IPS DF 19.7 (cell line): ENCODE measurements at regions not wholly inside any gene's neighbourhood (a gene's known extent, or its start where the extent isn't known, plus 50 kb on each side); places are given as distances from the start of the nearest gene placed in this dataset.

Experiments used
- DNase-seq: peaks from one replicate; pipeline ENCODE4 v3.0.0-alpha.2; 2013; ENCODE audit warnings: low read depth, low spot score

GRCh38 chr4:179399054-179399782, 1957.0 kb upstream of the AGA start:
- DNase-seq, result no peak

DNA sequence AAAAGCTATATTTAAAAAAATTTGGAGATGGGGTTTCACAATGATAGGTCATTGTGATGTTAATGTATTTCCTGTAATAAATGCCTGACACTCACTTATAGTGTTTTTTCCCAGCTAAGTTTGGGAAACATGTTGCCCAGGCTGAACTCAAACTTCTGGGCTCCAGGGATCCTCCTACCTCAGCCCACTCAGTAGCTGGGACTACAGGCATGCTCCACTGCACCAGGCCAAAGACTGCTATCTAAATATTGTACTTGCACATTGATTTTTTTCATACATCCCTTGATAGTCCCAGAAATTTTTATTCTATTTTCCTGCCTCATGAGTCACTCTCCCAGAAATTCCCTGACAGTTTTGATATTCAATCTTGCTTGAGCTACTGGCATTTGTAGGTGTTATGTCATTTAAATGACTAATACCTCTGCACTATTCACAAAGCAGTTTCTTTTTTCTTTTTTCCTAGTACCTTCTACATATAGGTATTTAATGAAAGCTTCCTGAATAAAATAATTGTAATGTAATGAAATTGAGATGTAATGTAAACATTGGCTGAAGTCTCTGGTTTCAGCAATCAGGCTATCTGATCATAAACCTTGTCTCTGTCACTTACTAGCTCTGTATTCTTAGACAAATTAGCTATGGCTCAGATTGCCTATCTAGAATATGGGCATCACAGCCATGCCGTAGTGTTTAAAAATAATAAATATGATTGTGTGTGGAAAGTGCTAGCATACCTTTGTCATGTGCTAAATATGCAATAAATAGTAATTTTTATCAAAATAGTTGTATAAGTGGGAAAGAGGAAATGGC, 1973.0 kb upstream of the AGA start:
- no peak for DNase-seq

- DNase-seq, result no peak
These were observed 1973.6 kb upstream of the AGA start for GRCh38 chr4:179415847-179416223.

GRCh38 chr4:179417357-179417756, 1975.1 kb upstream of the AGA start:
- no peak for DNase-seq

DNA sequence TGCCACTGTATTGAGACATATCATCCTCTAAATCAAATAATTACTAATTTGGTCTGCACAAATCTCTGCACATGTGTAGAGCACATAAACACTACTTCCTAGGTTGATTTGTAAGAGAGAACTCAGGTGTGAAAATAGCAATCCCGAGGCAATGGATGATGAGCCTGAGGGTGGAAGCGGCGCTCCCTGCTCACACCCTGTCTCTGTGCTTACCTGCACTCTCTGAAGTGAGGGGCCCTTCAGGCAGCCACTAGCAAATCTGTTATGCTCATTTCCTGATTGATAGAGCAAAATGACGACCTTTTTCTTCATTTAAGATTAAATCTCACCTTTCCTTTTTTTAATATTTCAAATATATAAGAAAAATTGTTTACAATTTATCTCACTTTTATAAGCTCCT, 1995.7 kb upstream of the AGA start:
- no peak for DNase-seq

- no peak for DNase-seq
These were observed 1999.4 kb upstream of the AGA start for GRCh38 chr4:179441596-179441995.

GRCh38 chr4:179447308-179447707, 2005.1 kb upstream of the AGA start:
- no peak for DNase-seq

DNA sequence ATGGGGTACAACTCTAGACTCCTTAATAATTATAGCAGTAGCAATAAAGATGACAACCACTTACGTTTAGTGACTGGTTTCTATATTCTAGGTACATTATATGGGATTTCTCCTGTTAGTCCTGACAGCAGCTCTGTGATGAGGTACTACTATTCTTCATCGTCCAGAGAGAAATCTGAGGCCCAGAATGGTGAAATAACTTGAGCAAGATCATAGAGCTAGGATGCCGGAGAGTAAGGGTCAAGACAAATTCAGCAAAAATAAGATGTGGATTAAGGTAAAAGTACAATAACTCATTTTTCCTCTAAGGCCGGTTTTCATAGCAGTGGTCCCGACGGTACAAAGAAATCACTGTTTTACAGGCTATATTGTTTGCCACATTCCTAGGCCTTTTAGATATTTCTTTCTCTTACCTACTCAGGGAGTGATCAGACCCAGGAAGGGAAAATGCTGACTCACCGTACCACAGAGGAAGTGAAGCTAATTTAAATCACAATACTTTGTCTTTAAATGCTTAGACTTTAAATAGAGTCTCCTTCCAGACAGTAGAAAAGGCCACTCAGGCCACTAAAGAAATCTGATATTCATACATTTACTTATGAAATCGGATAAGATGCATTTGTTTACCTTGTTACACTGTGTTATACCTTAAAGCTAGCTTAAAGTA, 2023.0 kb upstream of the AGA start:
- DNase-seq, result peak; percentile 86

GRCh38 chr4:179467878-179468277, 2025.6 kb upstream of the AGA start:
- DNase-seq, result no peak

- DNase-seq, result no peak
These were observed 2029.9 kb upstream of the AGA start for GRCh38 chr4:179472164-179472563.

- DNase-seq, result no peak
These were observed 2036.4 kb upstream of the AGA start for GRCh38 chr4:179478608-179479007.

- DNase-seq, result no peak
These were observed 2043.5 kb upstream of the AGA start for GRCh38 chr4:179485781-179486180.

DNA sequence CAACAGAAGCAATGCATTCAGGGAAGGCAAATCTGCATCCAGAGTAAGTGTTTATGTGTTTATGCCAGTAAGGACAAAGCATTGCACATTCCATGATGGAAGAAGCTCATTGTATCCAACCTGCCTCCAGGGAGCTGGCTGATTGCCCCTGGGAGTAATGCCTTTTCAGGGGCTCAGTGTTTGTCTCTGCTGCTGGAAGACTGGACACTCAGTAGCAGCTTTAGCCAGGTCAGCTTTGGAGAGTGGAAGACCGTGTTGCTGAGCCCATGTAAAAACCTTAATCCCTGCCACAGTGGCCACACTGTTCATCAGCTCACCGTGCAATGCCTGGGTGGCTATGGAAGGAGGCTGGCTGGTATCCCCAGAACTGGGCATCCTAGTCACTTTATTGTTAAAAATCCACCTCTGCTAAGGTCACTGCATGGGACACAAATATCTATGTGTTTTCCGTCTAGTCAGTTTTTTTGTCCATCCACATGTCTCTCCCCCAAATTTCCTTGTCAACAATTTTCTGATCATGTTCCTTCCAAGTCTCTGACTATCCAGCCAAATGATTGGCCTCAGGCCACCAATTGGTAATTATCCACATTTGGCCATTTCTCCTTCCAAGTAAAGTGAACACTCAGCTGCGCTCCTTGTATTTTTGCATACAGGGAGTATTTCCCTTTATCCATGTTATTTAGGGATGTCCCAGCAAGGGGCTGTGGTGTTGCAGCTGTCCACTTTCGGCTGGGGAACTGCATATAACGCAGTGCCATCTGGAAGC, 2044.5 kb upstream of the AGA start:
- DNase-seq, result no peak

DNA sequence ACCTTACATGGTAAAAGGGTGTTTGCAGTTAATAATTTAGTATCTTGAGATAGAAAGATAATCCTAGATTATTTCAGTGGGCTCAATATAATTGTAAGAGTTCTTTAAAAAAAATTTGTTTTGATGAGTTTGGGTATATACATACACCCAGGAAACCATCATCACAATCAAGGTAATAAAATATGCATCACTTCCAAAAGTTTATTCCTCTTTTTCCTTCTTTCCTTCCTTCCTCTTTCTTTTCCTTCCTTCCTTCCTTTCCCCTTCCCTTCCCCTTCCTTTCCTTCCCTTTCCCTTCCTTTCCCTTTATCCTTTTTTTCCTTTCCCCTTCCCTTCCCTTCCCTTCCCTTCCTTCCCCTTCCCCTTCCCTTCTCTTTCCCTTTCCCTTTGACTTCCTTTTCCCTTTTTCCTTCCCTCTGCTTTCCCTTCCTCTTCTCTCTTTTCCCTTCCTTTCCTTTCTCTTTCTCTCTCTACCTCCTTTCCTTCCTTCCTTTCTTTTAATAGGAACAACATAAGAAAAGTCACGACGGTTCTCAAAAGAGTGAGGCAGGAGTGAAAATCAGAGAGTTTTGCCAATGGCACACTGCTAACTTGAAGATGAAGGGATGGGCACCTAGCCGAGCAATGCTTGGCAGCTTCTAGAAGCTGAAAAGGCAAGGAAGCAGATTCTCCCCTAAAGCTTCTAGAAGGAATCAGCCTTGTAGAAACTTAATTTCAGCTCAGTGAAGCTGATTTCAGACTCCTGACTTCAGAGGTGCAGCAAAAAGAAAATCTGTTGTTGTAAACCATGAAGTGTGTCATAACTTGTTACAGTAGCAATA, 2050.2 kb upstream of the AGA start:
- DNase-seq, result no peak

DNA sequence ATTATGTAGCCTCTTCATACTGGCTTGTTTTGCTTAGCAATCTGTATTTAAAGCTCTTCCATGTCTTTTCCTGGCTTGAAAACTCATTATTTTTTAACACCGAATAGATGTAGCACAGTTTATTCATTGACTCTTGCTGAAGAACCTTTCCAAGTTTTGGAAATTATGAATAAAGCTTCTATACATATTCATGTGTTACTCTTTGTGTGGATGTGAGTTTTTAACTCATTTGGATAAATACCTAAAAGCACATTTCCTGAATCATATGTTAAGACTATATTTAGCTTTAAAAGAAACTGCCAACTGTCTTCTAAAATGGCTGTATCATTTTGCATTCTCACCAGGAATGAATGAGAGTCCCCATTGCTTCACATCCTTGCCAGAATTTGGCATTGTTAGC, 2061.7 kb upstream of the AGA start:
- DNase-seq, result no peak

DNA sequence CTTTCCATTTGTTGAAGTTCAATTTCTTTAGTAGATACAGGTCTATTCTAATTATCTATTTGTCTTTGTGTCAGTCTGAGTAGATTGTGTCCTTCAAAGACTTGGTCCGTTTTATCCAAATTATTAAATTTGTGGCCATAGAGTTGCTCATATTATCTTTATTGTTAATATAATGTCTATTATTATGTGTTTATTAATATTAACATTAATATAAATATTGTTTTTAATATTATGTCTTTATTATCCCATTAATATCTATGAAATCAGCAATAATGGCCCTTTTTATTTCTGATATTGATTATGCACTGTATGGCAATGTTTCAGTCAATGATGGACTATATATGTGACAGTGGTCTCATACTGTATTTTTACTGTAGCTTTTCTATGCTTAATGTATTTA, 2067.3 kb upstream of the AGA start:
- no peak for DNase-seq

DNA sequence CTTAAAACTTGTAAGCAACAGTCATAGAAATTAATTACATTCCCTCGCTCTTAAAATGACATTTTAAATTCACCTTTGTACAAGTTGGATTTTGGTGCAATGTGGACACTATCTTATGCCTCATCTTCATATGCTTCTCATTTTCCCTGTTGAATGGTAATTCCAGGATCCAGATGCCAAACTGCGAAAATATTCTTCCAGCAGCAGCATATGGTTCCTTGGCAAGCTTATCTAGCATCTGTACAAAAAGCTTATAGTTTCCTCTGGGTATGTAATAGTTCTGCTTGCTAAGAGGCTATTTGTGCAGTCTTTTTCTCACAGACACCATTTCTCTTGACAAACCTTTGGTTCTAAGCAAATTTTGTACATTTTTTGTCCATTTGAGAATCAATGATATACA, 2079.7 kb upstream of the AGA start:
- no peak for DNase-seq

- DNase-seq, result no peak
These were observed 2088.7 kb upstream of the AGA start for GRCh38 chr4:179530958-179531357.

- no peak for DNase-seq
These were observed 2094.5 kb upstream of the AGA start for GRCh38 chr4:179536694-179537093.

DNA sequence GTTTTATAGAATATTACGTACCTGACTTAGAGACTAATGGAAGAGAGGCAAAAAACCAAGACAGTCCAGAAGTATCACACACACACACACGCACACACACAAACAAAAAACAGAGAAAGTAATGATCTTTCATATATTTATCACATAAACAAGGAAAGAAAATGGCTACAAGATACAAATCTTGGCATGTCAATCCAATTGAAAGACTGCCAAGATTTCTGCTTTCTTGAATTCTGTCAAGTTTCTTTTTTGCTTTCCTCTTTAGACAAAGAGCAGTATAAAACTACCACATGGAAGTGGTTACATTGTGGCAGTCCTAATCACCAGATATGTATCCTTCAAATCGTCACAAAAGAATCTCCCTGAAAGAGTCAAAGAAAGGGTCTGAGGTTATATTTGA, 2097.4 kb upstream of the AGA start:
- no peak for DNase-seq

DNA sequence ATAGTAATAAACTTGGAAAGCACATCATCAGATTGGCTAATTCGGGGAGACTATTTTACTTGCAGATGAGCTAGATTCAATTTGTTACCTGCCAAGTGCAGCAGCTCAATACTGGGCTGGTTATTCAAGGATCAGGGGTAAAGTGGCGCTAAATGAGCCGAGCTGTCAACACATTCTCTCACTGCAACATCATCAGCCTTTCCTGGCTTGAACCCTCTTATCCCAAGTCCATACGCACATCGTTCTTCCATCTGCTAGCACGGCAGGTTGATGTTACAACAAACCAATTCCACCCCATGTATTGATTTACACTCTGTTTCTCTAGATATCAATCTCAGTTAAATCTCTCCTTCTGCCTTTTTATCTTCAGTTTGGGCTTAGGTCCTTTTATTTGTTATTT, 2101.5 kb upstream of the AGA start:
- no peak for DNase-seq
